HCT116 (cell line): ENCODE measurements at regions not wholly inside any gene's neighbourhood (a gene's known extent, or its start where the extent isn't known, plus 50 kb on each side); places are given as distances from the start of the nearest gene placed in this dataset.

Source experiments
- ATAC-seq: fragments of 200-7000 bp; cut with Tn5 transposase; 2 replicates; pipeline ENCODE4 v1.9.1; 2020; ENCODE audit warnings: mild to moderate bottlenecking, moderate library complexity
- BruUV-seq: library from RNA; stranded (reverse); fragments of 400-500 nt; replicated peaks from 2 replicates; lab custom pipeline; 2021; lab: Mats Ljungman, UMichigan
- CTCF ChIA-PET: fragments of 300-600 bp; sonication (Branson Sonifier 250); formaldehyde crosslinking; loops from one replicate; lab custom pipeline; 2021; ENCODE audit warnings: antibody characterized with exemption; lab: Charles Lee
- POLR2A ChIA-PET: fragments of 300-600, 350-600 bp; sonication (Branson Sonifier 250); formaldehyde crosslinking; loops from one replicate; lab custom pipeline; 2021; ENCODE audit warnings: antibody characterized with exemption; lab: Charles Lee
- RAD21 ChIA-PET, 2 experiments: fragments of 300-600 bp; sonication (Branson Sonifier 250); formaldehyde crosslinking; loops; one replicate each; lab custom pipeline; 2023; ENCODE audit warnings: low total read pairs in 2 of 2; ENCODE audit not compliant: uncharacterized antibody in 2 of 2, unreplicated experiment in 2 of 2, low non-redundant PET in 1 of 2; lab: Charles Lee
- DNase-seq: peaks from one replicate; pipeline ENCODE4 v3.0.0-alpha.2; 2010; ENCODE audit warnings: low read depth, low spot score
- H2AFZ ChIP-seq: fragments of 200-600 bp; shearing (Covaris generic), sonication (generic); 2 replicates; pipeline ENCODE4 v1.6.1; 2017; ENCODE audit warnings: low read depth, mixed run types, mixed read lengths, antibody characterized with exemption, low read length; ENCODE audit not compliant: poor library complexity, severe bottlenecking
- H3K27ac ChIP-seq: 2 replicates; pipeline ENCODE4 v1.5.1; 2012; ENCODE audit warnings: low read depth, low read length
- H3K27me3 ChIP-seq: fragments of 200-600 bp; sonication (generic); 2 replicates; pipeline ENCODE4 v1.6.1; 2016; ENCODE audit warnings: mixed run types, low read length, mixed read lengths; ENCODE audit not compliant: insufficient read depth
- H3K36me3 ChIP-seq, 2 experiments: fragments of 200-500 bp in 1 of 2; fragments of 200-600 bp in 1 of 2; sonication (Bioruptor generic) in 1 of 2; sonication (generic) in 1 of 2; 2 replicates each; pipeline versions ENCODE4 v1.5.1 to v1.6.1; 2014 to 2016; ENCODE audit warnings: low read length in 2 of 2, inconsistent platforms in 1 of 2, mixed read lengths in 1 of 2, mixed run types in 1 of 2; ENCODE audit not compliant: insufficient read depth in 2 of 2, control insufficient read depth in 1 of 2
- H3K4me1 ChIP-seq, 2 experiments: fragments of 200-600 bp in 1 of 2; sonication (generic) in 1 of 2; 2 replicates each; pipeline versions ENCODE4 v1.5.1 to v1.6.1; 2012 to 2017; ENCODE audit warnings: low read length in 2 of 2, inconsistent platforms in 1 of 2, mild to moderate bottlenecking in 1 of 2, mixed read lengths in 1 of 2, mixed run types in 1 of 2, moderate library complexity in 1 of 2; ENCODE audit not compliant: insufficient read depth in 2 of 2, control insufficient read depth in 1 of 2
- H3K4me2 ChIP-seq: fragments of 200-600 bp; sonication (generic); 2 replicates; pipeline ENCODE4 v1.6.1; 2017; ENCODE audit warnings: mixed run types, low read length, mixed read lengths
- H3K4me3 ChIP-seq, 2 experiments: fragments of 200-600 bp in 1 of 2; sonication (generic) in 1 of 2; replicated peaks in 1 of 2; 2 replicates each; pipeline ENCODE4 v1.5.1; 2011 to 2016; ENCODE audit warnings: low read length in 2 of 2, control low read depth in 1 of 2, low read depth in 1 of 2, mild to moderate bottlenecking in 1 of 2, mixed read lengths in 1 of 2, mixed run types in 1 of 2
- H3K79me2 ChIP-seq: fragments of 200-600 bp; sonication (generic); 2 replicates; pipeline ENCODE4 v1.6.1; 2017; ENCODE audit warnings: mild to moderate bottlenecking, mixed run types, low read length, moderate library complexity, mixed read lengths; ENCODE audit not compliant: insufficient read depth
- H3K9ac ChIP-seq: fragments of 200-600 bp; sonication (generic); 2 replicates; pipeline ENCODE4 v1.6.1; 2016; ENCODE audit warnings: low read length, mixed read lengths
- H3K9me2 ChIP-seq: fragments of 200-600 bp; sonication (generic), shearing (Covaris generic); 2 replicates; pipeline ENCODE4 v1.6.1; 2017; ENCODE audit warnings: mixed run types, mild to moderate bottlenecking, moderate library complexity; ENCODE audit not compliant: insufficient read depth
- H3K9me3 ChIP-seq, 2 experiments: fragments of 200-500 bp in 1 of 2; fragments of 200-600 bp in 1 of 2; sonication (Bioruptor generic) in 1 of 2; sonication (generic) in 1 of 2; 2 replicates each; pipeline ENCODE4 v1.6.1; 2014 to 2017; ENCODE audit warnings: low read length in 2 of 2, mixed read lengths in 2 of 2, inconsistent platforms in 1 of 2, low read depth in 1 of 2, mild to moderate bottlenecking in 1 of 2, mixed run types in 1 of 2, moderate library complexity in 1 of 2; ENCODE audit not compliant: control insufficient read depth in 1 of 2, insufficient read depth in 1 of 2
- H4K20me1 ChIP-seq: fragments of 200-600 bp; sonication (generic), shearing (Covaris generic); 2 replicates; pipeline ENCODE4 v1.6.1; 2017; ENCODE audit warnings: mixed run types, mild to moderate bottlenecking, moderate library complexity; ENCODE audit not compliant: insufficient read depth
- EGR1 ChIP-seq: IDR thresholded peaks from 2 replicates; pipeline ENCODE4 v1.6.1; 2012; ENCODE audit warnings: low read depth
- ELF1 ChIP-seq: IDR thresholded peaks from 2 replicates; pipeline ENCODE4 v1.6.1; 2012; ENCODE audit warnings: low read depth, borderline replicate concordance
- EZH2phosphoT487 ChIP-seq: fragments of 200-600 bp; IDR thresholded peaks from 2 replicates; pipeline ENCODE4 v1.6.1; 2018; ENCODE audit warnings: antibody characterized with exemption, borderline replicate concordance
- JUND ChIP-seq: IDR thresholded peaks from 2 replicates; pipeline ENCODE4 v1.6.1; 2012
- POLR2A ChIP-seq: IDR thresholded peaks from 2 replicates; pipeline ENCODE4 v1.7.0; 2011; ENCODE audit warnings: borderline replicate concordance; ENCODE audit not compliant: insufficient read depth, insufficient read length; ENCODE audit errors: extremely low read depth
- POLR2AphosphoS5 ChIP-seq: IDR thresholded peaks from 2 replicates; pipeline ENCODE4 v1.6.1; 2011; ENCODE audit warnings: mild to moderate bottlenecking, low read depth, low read length, moderate library complexity
- RAD21 ChIP-seq: IDR thresholded peaks from 2 replicates; pipeline ENCODE4 v1.6.1; 2012; ENCODE audit warnings: low read depth, mild to moderate bottlenecking
- SP1 ChIP-seq: IDR thresholded peaks from 2 replicates; pipeline ENCODE4 v1.6.1; 2012; ENCODE audit warnings: low read depth
- TCF7L2 ChIP-seq: IDR thresholded peaks from 2 replicates; pipeline ENCODE4 v1.7.0; 2011; ENCODE audit warnings: borderline replicate concordance, inconsistent platforms; ENCODE audit not compliant: insufficient read depth, insufficient read length; ENCODE audit errors: extremely low read depth
- intact Hi-C: fragments of 100-400 bp; cut with micrococcal nuclease; formaldehyde crosslinking; loops from 2 replicates; pipeline ENCODE4 v1.10.0; 2022
- TF ChIP-seq, protein P1 (sequence below): IDR thresholded peaks from 2 replicates; pipeline ENCODE4 v1.6.1; 2012
- TF ChIP-seq, protein P2 (sequence below), 3 experiments: fragments of 200-600 bp in 1 of 3; sonication (generic) in 1 of 3; IDR thresholded peaks in 2 of 3; conservative IDR thresholded peaks in 1 of 3; 2 replicates each; pipeline ENCODE4 v1.5.1; 2012 to 2017; ENCODE audit warnings: low read depth in 2 of 3, low read length in 2 of 3, antibody characterized with exemption in 1 of 3, borderline replicate concordance in 1 of 3, control low read depth in 1 of 3, mild to moderate bottlenecking in 1 of 3, mixed read lengths in 1 of 3, mixed run types in 1 of 3, moderate library complexity in 1 of 3; ENCODE audit not compliant: insufficient read depth in 1 of 3
- TF ChIP-seq, protein P3 (sequence below): IDR thresholded peaks from 2 replicates; pipeline ENCODE4 v1.6.1; 2012

DNA sequence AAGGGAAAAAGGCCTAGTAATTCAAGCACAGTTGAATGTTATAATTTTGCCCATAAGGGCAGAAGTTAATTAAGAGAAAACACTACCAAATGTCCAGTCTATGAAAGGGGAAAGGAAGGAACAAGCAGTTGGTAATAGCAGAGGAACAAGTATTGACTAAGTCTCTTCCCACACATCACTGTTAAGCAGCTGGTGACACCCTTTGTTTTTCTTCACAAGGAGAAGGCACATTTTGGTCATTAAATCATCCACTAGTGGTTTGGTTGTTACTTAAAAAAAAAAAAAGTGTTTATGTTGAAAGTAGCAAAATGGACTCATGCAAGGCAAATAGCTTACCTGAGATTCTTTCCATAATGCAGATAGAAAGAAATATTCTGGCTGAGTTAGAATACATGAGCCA is 321.4 kb upstream of the NECTIN3 start:
- Histone ChIP-seq H3K4me1 (peaks cover 0 to 4% of the 10 kb centered on the region in 2 experiments; a peak in 1 of 4 replicates), H3K79me2 (no peaks in the 10 kb centered on the region), H3K9me3 (no peaks in the 10 kb centered on the region; a peak in 2 of 4 replicates), H3K9me2 (no peaks in the 10 kb centered on the region), H3K27me3 (no peaks in the 10 kb centered on the region), H3K4me2 (no peak overlapping the region), H3K4me3 (no peak overlapping the region), H4K20me1 (no peaks in the 10 kb centered on the region), H3K36me3 (no peaks in the 10 kb centered on the region), H2AFZ (no peak overlapping the region), H3K9ac (no peak overlapping the region), H3K27ac (no peak overlapping the region)
- TF ChIP-seq ELF1: no peak
- no peak for TF ChIP-seq SP1
- TF ChIP-seq RAD21: no peak
- TF ChIP-seq EGR1: no peak
- TF ChIP-seq, protein P1, sequence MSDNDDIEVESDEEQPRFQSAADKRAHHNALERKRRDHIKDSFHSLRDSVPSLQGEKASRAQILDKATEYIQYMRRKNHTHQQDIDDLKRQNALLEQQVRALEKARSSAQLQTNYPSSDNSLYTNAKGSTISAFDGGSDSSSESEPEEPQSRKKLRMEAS: no peak
- TF ChIP-seq JUND: no peak
- no peak for TF ChIP-seq POLR2AphosphoS5
- TF ChIP-seq, protein P2, sequence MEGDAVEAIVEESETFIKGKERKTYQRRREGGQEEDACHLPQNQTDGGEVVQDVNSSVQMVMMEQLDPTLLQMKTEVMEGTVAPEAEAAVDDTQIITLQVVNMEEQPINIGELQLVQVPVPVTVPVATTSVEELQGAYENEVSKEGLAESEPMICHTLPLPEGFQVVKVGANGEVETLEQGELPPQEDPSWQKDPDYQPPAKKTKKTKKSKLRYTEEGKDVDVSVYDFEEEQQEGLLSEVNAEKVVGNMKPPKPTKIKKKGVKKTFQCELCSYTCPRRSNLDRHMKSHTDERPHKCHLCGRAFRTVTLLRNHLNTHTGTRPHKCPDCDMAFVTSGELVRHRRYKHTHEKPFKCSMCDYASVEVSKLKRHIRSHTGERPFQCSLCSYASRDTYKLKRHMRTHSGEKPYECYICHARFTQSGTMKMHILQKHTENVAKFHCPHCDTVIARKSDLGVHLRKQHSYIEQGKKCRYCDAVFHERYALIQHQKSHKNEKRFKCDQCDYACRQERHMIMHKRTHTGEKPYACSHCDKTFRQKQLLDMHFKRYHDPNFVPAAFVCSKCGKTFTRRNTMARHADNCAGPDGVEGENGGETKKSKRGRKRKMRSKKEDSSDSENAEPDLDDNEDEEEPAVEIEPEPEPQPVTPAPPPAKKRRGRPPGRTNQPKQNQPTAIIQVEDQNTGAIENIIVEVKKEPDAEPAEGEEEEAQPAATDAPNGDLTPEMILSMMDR (IDR thresholded peaks at IDR 0.05 in 2 of 3, conservative IDR thresholded peaks at IDR 0.05 in 1 of 3; ENCODE audit: borderline replicate concordance in 1 of 3, insufficient read depth in 1 of 3, low read depth in 2 of 3, low read length in 2 of 3): no peak
- TF ChIP-seq EZH2phosphoT487: no peak
- TF ChIP-seq POLR2A: no peak
- TF ChIP-seq, protein P3, sequence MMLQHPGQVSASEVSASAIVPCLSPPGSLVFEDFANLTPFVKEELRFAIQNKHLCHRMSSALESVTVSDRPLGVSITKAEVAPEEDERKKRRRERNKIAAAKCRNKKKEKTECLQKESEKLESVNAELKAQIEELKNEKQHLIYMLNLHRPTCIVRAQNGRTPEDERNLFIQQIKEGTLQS: no peak
- TF ChIP-seq TCF7L2: no peak
- RAD21 ChIA-PET: no interaction called here
- no peak for DNase-seq
- intact Hi-C loops: no loop called here
- CTCF ChIA-PET: no interaction called here
- no peak for ATAC-seq
- BruUV-seq: no TSS peak
- POLR2A ChIA-PET: no interaction called here
